GM06990 (cell line): ENCODE measurements at regions not wholly inside any gene's neighbourhood (a gene's known extent, or its start where the extent isn't known, plus 50 kb on each side); places are given as distances from the start of the nearest gene placed in this dataset.

Experiments used
- DNase-seq: peaks from one replicate; pipeline ENCODE4 v3.0.0-alpha.2; 2011; ENCODE audit not compliant: insufficient read length; ENCODE audit errors: extremely low read depth
- H3K27me3 ChIP-seq: replicated peaks from 2 replicates; pipeline ENCODE4 v1.6.0; 2011; ENCODE audit warnings: low read length; ENCODE audit not compliant: control insufficient read depth, insufficient read depth
- H3K36me3 ChIP-seq: 2 replicates; pipeline ENCODE4 v1.5.1; 2011; ENCODE audit warnings: low read length; ENCODE audit not compliant: control insufficient read depth, insufficient read depth
- H3K4me3 ChIP-seq: replicated peaks from 2 replicates; pipeline ENCODE4 v1.5.1; 2011; ENCODE audit warnings: low read depth, mild to moderate bottlenecking, control low read depth, low read length
- TF ChIP-seq, protein P1 (sequence below): IDR thresholded peaks from 2 replicates; pipeline ENCODE4 v1.5.1; 2011; ENCODE audit warnings: low read length, control low read depth, mild to moderate bottlenecking, inconsistent platforms; ENCODE audit not compliant: insufficient read depth, poor library complexity, severe bottlenecking

DNA sequence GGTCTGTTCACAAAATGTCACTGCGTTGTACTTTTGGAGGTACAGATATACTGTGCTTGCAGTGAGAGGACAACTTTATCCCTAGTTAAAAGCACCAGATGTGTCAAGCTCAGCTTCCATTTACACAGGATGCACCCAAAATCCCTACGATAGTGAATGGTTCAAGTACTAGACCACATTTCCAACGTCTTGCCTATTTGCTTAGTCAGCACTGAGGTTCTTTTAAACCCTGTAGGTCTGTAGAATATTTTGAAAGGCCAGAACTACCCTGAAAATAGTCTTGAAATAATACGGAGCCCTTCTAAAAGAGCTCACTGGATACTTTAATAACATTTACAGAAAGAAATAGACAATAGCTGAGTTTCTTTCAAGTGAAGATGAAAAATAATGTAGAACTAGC, 466.1 kb downstream of the FUT8 start:
- Histone ChIP-seq H3K27me3 (peaks cover 2% of the 10 kb centered on the region), H3K36me3 (no peaks in the 10 kb centered on the region), H3K4me3 (no peak overlapping the region)
- DNase-seq, result no peak
- TF ChIP-seq, protein P1, sequence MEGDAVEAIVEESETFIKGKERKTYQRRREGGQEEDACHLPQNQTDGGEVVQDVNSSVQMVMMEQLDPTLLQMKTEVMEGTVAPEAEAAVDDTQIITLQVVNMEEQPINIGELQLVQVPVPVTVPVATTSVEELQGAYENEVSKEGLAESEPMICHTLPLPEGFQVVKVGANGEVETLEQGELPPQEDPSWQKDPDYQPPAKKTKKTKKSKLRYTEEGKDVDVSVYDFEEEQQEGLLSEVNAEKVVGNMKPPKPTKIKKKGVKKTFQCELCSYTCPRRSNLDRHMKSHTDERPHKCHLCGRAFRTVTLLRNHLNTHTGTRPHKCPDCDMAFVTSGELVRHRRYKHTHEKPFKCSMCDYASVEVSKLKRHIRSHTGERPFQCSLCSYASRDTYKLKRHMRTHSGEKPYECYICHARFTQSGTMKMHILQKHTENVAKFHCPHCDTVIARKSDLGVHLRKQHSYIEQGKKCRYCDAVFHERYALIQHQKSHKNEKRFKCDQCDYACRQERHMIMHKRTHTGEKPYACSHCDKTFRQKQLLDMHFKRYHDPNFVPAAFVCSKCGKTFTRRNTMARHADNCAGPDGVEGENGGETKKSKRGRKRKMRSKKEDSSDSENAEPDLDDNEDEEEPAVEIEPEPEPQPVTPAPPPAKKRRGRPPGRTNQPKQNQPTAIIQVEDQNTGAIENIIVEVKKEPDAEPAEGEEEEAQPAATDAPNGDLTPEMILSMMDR, result no peak

DNA sequence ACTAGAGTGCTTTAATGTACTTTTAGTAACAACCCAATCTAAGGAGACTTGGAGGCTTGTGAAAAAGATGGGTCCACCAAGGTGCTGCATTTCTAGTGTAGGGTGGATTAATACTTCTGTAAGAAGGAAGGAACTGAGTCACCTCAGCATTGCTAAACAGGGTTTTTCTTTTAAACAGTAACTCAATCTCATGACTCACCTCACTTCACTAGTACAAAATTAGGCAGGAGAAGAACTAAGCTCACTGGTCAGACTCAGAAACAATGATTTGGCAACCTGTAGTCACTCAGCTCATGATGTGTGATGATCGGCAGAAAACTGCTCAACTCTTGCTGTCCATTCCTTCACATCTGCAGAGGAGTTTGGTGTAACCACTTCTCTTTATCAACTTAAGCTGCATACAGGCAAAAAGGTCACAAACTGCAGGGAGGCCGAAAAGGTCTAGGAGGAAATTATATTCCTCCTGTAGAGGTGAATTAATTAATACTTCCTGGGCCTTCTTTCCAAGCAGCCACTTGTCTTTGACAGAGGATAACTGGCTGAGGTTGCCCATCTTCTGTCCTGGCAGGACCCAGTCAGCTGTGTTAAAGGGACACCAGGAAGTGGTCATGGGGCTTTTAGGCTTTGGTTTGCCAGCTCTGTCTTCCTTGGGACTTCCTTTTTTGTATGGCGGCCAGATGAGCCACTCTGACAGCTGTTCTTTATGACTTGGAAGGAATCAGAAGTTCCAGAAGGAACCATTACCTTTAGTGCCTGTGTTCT, 466.9 kb downstream of the FUT8 start:
- TF ChIP-seq, protein P1, result no peak
- H3K4me3 ChIP-seq, result no peak overlapping the region
- DNase-seq, result no peak
- no peaks in the 10 kb centered on the region for H3K36me3 ChIP-seq
- peaks cover 2% of the 10 kb centered on the region for H3K27me3 ChIP-seq

DNA sequence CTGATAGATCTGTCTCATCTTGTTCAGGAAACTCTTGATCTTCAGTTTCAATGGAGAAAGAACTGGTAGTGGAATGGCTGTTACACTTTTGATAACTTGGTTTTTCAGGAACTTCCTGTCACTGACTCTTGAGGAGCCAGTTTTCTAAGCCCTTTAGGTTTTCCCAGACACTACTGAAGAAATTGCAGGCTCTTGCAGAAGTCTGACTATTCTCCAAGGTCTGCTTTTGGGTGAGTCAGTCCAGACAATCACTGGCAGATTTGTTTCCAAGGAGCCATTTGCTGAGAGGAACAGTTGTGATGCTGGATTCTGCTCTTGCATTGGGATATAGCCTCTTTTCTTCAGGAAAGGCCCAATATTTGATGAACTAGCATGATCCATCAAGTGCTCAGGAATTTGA, 468.0 kb downstream of the FUT8 start:
- Histone ChIP-seq H3K27me3 (peaks cover 2% of the 10 kb centered on the region), H3K36me3 (no peaks in the 10 kb centered on the region), H3K4me3 (no peak overlapping the region)
- TF ChIP-seq, protein P1, result no peak
- DNase-seq, result no peak

DNA sequence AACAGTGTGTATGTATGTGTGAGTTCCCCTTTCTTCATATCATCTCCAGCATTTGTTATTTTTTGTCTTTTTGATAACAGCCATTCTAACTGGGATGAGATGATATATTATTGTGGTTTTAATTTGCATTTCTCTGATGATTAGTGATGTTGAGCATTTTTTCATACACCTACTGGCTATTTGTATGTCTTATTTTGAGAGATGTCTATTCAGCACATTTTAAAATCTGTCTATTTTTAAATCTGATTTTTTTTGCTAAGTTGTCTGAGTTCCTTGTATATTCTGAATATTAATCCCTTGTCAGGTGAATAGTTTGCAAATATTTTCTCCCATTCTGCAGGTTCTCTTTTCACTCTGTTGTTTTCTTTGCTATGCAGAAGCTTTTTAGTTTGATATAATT, 469.1 kb downstream of the FUT8 start:
- H3K4me3 ChIP-seq, result no peak overlapping the region
- TF ChIP-seq, protein P1, result no peak
- H3K36me3 ChIP-seq, result no peaks in the 10 kb centered on the region
- DNase-seq, result no peak
- H3K27me3 ChIP-seq, result peaks cover 2% of the 10 kb centered on the region

DNA sequence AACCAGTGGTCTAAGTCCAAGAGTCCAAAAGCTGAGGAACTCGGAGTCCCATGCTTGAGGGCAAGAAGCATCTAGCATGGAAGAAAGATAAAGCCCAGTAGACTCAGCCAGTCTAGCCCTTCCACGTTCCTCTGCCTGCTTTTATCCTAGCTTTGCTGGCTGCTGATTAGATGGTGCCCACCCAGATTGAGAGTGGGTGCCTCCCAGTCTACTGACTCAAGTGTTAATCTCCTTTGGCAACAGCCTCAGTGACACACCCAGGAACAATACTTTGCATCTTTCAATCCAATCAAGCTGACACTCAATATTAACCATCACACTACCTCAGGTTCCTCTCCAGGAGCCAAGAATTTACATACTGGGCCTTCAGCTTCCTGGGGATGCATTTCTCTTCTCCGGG, 476.1 kb downstream of the FUT8 start:
- DNase-seq, result no peak
- Histone ChIP-seq H3K36me3 (no peaks in the 10 kb centered on the region), H3K4me3 (no peak overlapping the region), H3K27me3 (no peaks in the 10 kb centered on the region)
- TF ChIP-seq, protein P1, result no peak

DNA sequence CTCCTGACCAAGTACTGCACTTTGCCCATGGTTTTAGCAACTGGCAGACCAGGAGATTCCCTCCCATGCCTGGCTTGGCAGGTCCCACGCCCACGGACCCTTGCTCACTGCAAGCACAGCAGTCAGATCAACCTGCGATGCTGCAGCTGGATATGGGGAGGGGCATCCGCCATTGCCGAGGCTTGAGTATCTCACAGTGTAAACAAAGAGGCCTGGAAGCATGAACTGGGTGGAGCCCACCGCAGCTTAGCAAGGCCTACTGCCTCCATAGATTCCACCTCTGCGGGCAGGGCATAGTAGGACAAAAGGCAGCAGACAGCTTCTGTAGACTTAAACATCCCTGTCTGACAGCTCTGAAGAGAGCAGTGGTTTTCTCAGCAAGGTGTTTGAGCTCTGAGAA, 479.8 kb downstream of the FUT8 start:
- Histone ChIP-seq H3K27me3 (no peaks in the 10 kb centered on the region), H3K4me3 (no peak overlapping the region), H3K36me3 (no peaks in the 10 kb centered on the region)
- TF ChIP-seq, protein P1, result no peak
- no peak for DNase-seq
